Peyer's patch (tissue), 4 donors: ENCODE measurements at regions not wholly inside any gene's neighbourhood (a gene's known extent, or its start where the extent isn't known, plus 50 kb on each side); places are given as distances from the start of the nearest gene placed in this dataset.

Experiments used
- CTCF ChIP-seq, 6 experiments: fragments of 450-650 bp in 4 of 6; fragments of 200-600 bp in 2 of 6; sonication (generic) in 1 of 6; IDR thresholded peaks; one replicate each; pipeline ENCODE4 v1.5.1; 2017 to 2019; ENCODE audit warnings: antibody characterized with exemption in 6 of 6, mild to moderate bottlenecking in 3 of 6, moderate library complexity in 1 of 6
- POLR2A ChIP-seq, 2 donors: fragments of 450-650 bp; IDR thresholded peaks; one replicate each; pipeline ENCODE4 v1.5.1; 2017; ENCODE audit warnings: antibody characterized with exemption in 2 of 2, mild to moderate bottlenecking in 2 of 2, moderate library complexity in 2 of 2

- no peak for TF ChIP-seq CTCF (IDR thresholded peaks at IDR 0.05)
- TF ChIP-seq POLR2A (IDR thresholded peaks at IDR 0.05): no peak
Observed at GRCh38 chr5:26578002-26578401, 460.4 kb downstream of the CDH9 start.
